SU-DHL-6 (cell line): ENCODE measurements at regions not wholly inside any gene's neighbourhood (a gene's known extent, or its start where the extent isn't known, plus 50 kb on each side); places are given as distances from the start of the nearest gene placed in this dataset.

ENCODE experiments used
- H2AFZ ChIP-seq: fragments of 200-600 bp; sonication (generic); 2 replicates; pipeline ENCODE4 v1.6.1; 2014; ENCODE audit warnings: low read depth, mild to moderate bottlenecking, moderate library complexity, mixed read lengths, antibody characterized with exemption, low read length; ENCODE audit not compliant: severe bottlenecking
- H3F3A ChIP-seq: fragments of 200-600 bp; shearing (Covaris generic); 2 replicates; pipeline ENCODE4 v1.6.0; 2016; ENCODE audit warnings: antibody characterized with exemption, mild to moderate bottlenecking; ENCODE audit not compliant: insufficient read depth
- H3K27ac ChIP-seq: fragments of 200-600 bp; sonication (generic); 2 replicates; pipeline ENCODE4 v1.5.1; 2016; ENCODE audit warnings: low read depth, mild to moderate bottlenecking, low read length, moderate library complexity, mixed read lengths
- H3K27me3 ChIP-seq: fragments of 200-600 bp; sonication (generic), shearing (Covaris generic); 2 replicates; pipeline ENCODE4 v1.6.0; 2014; ENCODE audit warnings: mild to moderate bottlenecking, low read length
- H3K36me3 ChIP-seq: fragments of 200-600 bp; sonication (generic); 2 replicates; pipeline ENCODE4 v1.6.1; 2014; ENCODE audit warnings: mild to moderate bottlenecking, low read length, mixed read lengths
- H3K4me2 ChIP-seq: fragments of 300-600, 200-600 bp; shearing (Covaris generic), sonication (generic); 2 replicates; pipeline ENCODE4 v1.6.0; 2014; ENCODE audit warnings: low read length, low read depth, mild to moderate bottlenecking; ENCODE audit not compliant: poor library complexity, severe bottlenecking
- H3K4me3 ChIP-seq: fragments of 200-600 bp; sonication (generic); 2 replicates; pipeline ENCODE4 v1.5.1; 2014; ENCODE audit warnings: antibody characterized with exemption, low read length, mild to moderate bottlenecking, mixed read lengths; ENCODE audit not compliant: insufficient read depth, poor library complexity, severe bottlenecking
- H3K79me2 ChIP-seq: fragments of 200-600 bp; sonication (generic); 2 replicates; pipeline ENCODE4 v1.6.1; 2014; ENCODE audit warnings: mild to moderate bottlenecking, low read length, moderate library complexity; ENCODE audit not compliant: insufficient read depth
- H3K9ac ChIP-seq: fragments of 200-600 bp; sonication (generic); 2 replicates; pipeline ENCODE4 v1.7.0; 2014; ENCODE audit warnings: mild to moderate bottlenecking, low read length
- H3K9me2 ChIP-seq: fragments of 200-600 bp; sonication (generic); replicated peaks from 2 replicates; pipeline ENCODE4 v1.6.1; 2014; ENCODE audit warnings: low read length; ENCODE audit not compliant: insufficient read depth
- H3K9me3 ChIP-seq: fragments of 200-600 bp; sonication (generic); 2 replicates; pipeline ENCODE4 v1.6.1; 2014; ENCODE audit warnings: low read length, mixed read lengths; ENCODE audit not compliant: insufficient read depth
- H4K20me1 ChIP-seq: fragments of 200-600 bp; sonication (generic); 2 replicates; pipeline ENCODE4 v1.6.1; 2014; ENCODE audit warnings: low read depth, mild to moderate bottlenecking, antibody characterized with exemption, low read length, moderate library complexity, mixed read lengths
- CTCF ChIP-seq: fragments of 200-600 bp; sonication (generic); IDR thresholded peaks from one replicate; pipeline ENCODE4 v1.5.1; 2017; ENCODE audit warnings: antibody characterized with exemption, mild to moderate bottlenecking, low read length, moderate library complexity; ENCODE audit not compliant: insufficient read depth, poor library complexity, severe bottlenecking
- EZH2phosphoT487 ChIP-seq: fragments of 200-600 bp; sonication (generic), shearing (Covaris generic); conservative IDR thresholded peaks from 2 replicates; pipeline ENCODE4 v1.6.1; 2018; ENCODE audit warnings: mild to moderate bottlenecking, antibody characterized with exemption, low read length, moderate library complexity, mixed read lengths

- Histone ChIP-seq H3K9me2 (no peaks in the 10 kb centered on the region), H3K36me3 (no peaks in the 10 kb centered on the region), H3K9ac (no peak overlapping the region), H2AFZ (no peak overlapping the region), H3K27me3 (no peaks in the 10 kb centered on the region), H3K79me2 (no peaks in the 10 kb centered on the region), H3K9me3 (no peaks in the 10 kb centered on the region), H3K4me3 (no peak overlapping the region), H3K27ac (no peak overlapping the region), H3F3A (no peaks in the 10 kb centered on the region), H3K4me2 (no peak overlapping the region), H4K20me1 (no peaks in the 10 kb centered on the region)
- TF ChIP-seq CTCF, result no peak
- no peak for TF ChIP-seq EZH2phosphoT487
Observed at GRCh38 chr3:177431525-177432176, 234.4 kb upstream of the TBL1XR1 start.

GRCh38 chr3:177435301-177435700, 238.0 kb upstream of the TBL1XR1 start:
- H3K27ac ChIP-seq, result no peak overlapping the region

GRCh38 chr3:177437513-177438337, 240.4 kb upstream of the TBL1XR1 start:
- Histone ChIP-seq H4K20me1 (no peaks in the 10 kb centered on the region), H3K9me2 (no peaks in the 10 kb centered on the region), H3K36me3 (no peaks in the 10 kb centered on the region), H2AFZ (no peak overlapping the region), H3K4me3 (no peak overlapping the region), H3K9me3 (no peaks in the 10 kb centered on the region), H3K9ac (no peak overlapping the region), H3K79me2 (no peaks in the 10 kb centered on the region), H3F3A (no peaks in the 10 kb centered on the region), H3K27ac (no peak overlapping the region), H3K27me3 (no peaks in the 10 kb centered on the region), H3K4me2 (no peak overlapping the region)
- TF ChIP-seq EZH2phosphoT487 (no peak), CTCF (no peak)

More at GRCh38 chr3:177435301-177435700, 238.0 kb upstream of the TBL1XR1 start:
- Histone ChIP-seq H3K9ac (no peak overlapping the region), H3K9me3 (no peaks in the 10 kb centered on the region), H3K4me3 (no peak overlapping the region), H3F3A (no peaks in the 10 kb centered on the region), H4K20me1 (no peaks in the 10 kb centered on the region), H3K36me3 (no peaks in the 10 kb centered on the region), H3K9me2 (no peaks in the 10 kb centered on the region), H3K79me2 (no peaks in the 10 kb centered on the region), H3K27me3 (no peaks in the 10 kb centered on the region), H3K4me2 (no peak overlapping the region), H2AFZ (no peak overlapping the region)
- no peak for TF ChIP-seq CTCF
- no peak for TF ChIP-seq EZH2phosphoT487
